GM18520 (cell line): ENCODE measurements at regions not wholly inside any gene's neighbourhood (a gene's known extent, or its start where the extent isn't known, plus 50 kb on each side); places are given as distances from the start of the nearest gene placed in this dataset.

Experiments
- ATAC-seq: cut with Tn5 transposase; IDR thresholded peaks from one replicate; pipeline ENCODE4 v1.9.1; 2021; ENCODE audit not compliant: unreplicated experiment

DNA sequence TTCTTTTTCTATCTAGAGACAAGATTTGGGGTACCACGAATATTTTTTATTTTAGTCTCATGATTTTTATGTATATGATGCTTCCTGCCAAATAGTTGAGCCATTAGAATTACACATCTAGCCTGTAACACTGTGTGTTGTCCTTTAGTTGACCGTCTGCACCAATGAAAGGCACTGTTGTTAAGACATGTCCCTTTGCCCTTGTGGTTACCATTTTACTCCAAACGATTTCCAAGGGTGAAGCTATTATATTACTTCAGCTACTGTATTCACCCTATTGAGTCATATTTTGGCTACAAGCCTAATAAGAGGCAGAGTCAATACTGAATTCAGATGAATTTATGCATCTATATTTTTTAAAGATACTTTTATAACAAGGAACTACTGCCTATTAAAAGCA, 207.6 kb downstream of the CETN3 start:
- ATAC-seq, result no peak

DNA sequence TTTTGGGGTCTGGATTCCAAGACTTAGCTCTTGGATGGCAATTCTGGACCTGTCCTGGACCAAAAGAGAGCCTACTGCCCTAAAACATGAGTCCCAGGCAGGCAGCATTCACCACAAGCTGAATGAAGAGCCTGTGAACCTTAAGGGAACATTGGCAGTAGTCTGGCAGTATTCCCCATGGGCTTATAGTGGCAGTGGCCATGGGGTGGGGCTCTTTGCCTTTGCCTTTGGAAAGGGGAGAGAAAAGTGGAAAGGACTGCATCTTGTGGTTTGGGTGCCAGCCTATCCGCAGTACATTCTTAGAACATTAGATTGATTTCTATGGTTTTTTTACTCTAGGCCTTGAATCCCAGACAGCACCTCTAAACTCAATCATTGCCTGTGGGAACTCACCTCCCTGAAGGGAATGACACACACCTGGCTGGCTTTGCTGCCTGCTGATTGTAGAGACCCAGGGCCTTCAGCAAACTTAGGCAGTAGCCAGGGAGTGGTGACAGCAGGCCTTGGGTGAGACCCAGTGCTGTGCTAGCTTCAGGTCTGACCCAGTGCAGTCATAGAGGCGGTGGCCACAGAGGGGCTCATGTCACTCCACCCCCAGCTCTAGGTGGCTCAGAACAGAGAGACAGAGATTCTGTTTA, 216.3 kb downstream of the CETN3 start:
- ATAC-seq, result no peak

DNA sequence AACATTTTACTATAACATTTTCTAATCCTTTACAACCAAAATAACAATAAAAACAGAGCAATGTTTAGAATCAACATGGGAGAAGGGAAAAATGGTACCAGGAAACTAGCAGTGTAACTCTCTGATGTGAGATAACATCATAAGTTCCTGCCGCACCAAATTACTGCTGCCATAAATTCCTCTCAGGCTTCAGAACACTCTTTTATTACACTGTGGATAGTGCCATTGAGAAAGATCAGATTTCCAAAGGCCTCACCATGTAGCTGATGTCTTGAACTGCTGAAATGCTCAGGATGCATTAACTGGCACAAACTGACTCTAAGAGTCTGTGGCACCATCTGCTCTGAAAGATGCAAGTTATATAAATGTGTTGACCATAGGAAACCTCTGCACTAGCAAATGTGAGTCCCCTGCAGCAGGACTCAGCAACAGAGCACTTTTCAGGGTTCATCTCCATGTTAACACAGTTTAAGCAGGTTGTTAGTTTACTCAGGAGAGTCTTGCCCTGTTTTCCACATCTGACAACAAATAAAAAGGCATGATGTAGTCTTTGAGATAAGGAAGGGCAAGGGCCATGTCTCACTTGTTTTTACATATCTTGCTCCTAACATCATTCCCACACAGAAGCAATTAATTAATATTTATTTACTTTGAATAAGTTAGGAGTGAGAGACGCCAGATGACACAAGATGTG, 218.1 kb downstream of the CETN3 start:
- no peak for ATAC-seq

DNA sequence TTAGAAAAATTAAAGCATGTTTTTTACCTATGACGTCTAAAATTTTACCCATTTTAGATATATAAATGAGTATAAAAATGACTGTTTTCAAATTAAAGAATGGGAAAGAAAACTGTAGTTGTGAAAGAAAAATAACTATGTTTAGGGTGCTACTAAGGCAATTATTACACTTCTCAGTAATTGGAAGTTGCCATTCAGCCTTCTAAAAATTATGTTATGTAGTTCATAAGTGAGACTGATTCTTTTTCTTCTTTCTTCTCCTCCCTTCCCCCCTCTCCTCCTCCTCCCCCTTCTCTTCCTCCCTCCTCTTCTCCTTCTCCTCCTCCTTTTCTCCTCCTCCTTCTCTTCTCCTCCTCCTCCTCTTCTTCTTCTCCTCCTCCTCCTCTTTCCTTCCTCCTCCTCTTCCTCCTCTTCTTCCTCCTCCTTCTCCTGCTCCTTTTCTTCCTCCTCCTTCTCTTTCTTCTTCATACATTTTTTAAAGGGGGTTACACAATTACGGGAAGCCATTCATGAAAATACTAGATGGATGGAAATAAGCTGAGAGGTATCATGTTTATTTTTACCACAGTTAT, 223.6 kb downstream of the CETN3 start:
- ATAC-seq, result no peak

DNA sequence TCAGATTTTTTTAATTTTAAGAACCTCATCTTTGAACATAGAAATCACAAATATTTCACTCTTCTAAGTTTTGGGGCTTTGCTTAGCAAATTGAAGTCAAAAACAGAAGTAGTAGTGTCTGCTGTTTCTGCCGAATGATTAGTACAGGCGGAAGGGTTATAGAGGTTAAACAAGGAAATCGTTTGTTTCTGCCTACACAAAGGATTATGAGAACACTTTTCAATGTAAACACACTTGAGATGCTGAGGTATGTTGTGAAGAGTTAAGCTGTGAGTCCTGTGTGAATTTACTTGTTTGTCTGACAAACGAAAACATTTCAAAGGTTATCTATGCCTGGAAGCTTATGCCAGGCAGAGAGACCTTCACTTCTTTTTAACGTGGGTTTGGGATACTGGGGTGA, 224.8 kb downstream of the CETN3 start:
- no peak for ATAC-seq

DNA sequence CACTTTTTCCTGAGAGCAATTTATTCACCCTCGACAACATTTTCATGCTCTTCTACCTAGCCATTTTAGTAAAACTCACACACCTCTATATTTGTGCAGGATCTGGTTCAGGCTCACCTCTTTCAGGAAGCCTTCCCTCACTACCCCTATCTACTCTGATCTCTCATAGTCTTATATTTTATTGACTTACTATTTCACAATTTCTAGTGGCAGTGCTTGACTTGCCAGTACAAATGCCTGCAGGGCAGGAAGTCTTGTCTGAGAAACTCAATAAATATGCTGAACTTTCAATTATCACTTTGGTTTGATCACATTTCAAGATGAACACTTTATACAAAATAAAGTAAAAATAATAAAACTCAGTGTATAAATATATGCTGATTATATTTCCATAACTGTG, 226.8 kb downstream of the CETN3 start:
- ATAC-seq, result no peak

DNA sequence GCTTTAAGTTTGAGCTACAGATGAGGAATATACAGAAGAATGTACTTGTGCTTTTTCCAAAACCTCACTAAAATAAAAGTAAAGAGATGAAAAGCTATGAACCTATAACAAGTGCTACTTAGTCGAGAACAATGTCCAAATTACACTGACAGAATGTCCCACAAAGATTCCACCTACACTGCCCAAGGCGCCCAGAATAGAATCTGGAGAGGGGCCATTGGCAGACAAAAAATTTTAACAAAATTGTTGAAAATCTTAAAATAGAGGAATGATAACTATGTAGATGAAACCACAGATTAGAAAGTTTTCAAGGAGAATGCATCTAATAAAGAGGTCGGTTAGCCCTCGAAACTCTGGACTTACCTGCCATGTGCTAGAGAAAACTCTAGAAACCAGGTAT, 235.3 kb downstream of the CETN3 start:
- ATAC-seq, result no peak

DNA sequence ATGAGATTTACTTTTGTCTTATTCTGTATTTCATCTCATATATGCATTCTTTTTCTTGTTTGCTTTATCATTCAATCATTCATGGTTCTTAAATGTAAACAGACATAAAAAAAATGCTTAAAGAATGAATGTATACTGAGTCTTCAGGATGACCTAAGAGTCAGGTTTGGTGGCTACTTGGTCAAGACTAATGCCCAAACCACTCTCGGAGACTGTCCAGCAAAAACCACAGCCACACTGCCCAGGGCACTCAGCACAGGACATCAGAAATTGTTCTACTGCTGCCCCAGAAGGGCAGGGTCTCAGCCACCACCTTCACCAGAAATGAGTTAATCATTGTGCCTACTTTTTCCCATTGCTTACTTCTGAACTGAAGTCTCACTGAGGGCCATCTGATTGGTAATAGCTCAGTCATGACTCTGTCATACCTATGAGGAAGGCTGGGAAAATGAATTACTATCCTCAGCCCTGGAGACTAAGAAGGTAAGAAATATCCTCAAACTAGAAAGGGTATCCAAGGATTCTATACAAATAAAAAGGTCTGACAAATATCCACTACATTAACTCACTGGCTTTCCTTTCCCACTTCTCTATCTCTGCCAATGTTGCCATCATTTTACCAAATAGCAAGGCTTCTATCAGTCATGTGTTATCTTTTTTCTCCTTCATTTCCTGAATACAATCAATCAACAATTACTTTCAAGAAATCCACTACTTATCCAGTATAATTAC, 236.1 kb downstream of the CETN3 start:
- ATAC-seq, result no peak

DNA sequence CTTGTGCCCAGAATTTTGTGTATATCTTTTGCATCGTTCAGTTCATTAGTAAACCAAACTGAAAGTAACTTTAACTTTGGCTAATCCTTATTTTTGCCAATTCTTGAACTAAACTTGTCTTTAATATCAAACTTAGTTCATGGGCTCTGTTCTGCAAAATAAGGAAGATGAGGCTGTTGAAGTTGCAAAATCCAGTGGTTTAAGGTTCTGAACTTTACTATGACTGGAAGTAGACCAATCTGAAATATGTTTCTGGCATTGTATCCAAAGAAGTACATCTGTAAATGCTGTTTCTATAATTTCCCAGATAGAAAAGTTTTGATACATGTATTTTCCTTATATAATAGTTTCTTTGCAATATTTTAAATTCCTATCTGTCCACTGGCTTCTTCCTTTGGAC, 238.1 kb downstream of the CETN3 start:
- ATAC-seq, result no peak

DNA sequence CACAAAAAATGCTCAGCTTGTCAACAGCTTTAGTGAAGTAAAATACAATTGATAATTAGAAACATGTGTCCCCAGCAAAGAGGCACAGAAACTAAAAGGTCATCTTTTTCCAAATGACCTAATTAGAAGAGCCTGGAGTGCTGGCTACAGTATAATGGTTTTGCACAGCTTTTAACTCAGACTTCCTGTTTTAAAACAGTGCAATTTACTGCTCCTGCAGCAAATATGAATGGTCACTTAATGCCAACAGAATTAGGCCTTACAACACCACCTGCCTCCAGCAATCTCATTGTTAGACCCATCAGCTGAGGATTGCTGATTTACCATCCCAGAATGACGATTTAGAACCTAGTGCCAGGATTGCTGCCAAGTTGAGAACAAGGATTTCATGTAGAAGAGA, 239.3 kb downstream of the CETN3 start:
- ATAC-seq, result no peak

DNA sequence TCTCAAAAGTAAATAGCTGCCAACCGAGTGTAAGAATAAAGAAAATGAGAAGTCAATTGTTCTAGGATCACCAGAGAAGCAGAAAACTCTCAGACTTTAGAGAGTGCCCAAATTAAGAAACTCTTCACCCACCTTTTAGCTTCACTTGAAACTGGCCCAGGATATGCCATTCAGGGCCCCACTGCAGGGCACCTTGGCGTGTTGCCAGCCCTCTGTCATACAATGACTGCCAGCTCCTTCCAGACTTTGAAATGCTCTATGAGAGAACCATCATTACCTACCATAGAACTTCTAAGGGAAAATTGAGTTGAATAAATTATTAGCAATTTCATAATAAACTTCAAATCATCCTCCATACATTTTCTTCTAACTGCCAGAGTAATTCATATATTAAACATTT, 240.5 kb downstream of the CETN3 start:
- no peak for ATAC-seq

DNA sequence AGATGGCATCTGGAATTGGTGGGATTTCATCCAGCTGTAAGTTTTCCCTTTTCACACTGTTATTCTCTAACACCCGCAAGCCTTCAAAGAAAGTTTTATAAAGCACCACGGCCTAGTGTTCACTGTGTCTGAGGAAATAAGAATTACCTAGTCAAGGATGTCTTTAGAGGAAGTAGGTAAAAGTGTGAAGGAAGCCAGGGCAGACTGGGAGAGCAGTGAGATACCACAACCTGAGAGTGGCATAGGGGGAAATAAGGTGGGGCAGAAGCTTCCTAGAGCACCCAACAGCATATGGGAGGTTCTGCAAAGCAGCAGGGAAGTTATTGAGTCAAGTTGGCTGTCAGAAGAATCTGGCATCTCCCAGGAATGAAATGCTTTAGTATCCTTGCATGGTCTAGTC, 241.2 kb downstream of the CETN3 start:
- ATAC-seq, result no peak

DNA sequence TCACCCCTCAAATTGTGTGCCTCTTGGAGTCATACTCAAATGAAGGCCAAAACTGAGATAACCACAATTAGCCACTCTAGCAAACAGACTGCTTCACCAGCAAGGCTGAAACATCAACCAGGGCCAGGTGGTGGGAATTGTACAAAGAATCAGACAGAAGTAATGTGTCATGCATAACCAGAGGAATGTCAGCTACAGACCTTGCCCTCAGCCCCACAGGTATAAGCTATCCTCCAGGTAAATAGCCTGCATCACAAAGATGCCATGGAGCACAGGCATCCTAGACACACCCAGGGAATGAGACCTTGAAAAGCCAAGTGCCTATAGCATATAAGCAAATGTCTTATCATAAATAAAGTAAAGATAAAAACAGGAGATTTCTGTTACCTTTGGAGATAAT, 242.7 kb downstream of the CETN3 start:
- no peak for ATAC-seq

DNA sequence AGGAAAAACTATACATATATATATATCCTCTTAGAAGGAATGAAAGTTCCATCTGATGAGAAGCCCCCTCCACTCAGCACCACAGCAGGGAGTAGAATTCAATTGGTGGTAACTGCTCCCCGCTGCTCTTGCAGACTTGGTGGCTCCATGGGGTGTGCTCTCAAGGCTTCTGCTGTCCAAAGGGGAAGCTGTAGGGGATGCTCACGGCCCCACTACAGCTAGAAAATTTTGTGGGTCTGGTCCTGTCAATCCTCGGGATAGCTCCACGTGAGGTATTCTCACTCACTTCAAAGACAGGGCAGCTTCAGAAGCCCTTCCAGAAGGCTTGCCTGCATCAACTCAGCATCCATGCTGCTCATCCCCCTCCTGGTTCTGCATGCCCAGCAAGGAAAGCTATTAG, 247.2 kb downstream of the CETN3 start:
- no peak for ATAC-seq

DNA sequence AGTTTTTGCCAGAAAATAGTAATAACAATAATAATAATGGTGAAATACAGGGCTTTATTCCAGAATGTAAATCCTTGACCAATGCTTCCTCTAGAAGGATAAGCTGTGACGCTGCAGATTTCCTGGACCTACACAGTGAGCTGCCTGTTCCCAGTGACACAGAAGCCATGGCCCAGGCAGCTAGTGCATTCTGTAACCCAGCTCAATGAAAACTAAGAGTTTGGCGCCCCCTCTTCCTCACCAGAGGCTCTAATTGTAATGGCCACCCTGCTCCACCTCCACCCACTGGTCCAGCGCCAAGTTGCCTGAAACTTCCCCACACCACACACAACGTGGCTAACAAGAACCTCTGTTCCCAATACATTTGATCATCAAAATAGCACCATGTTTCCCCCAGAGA, 248.1 kb downstream of the CETN3 start:
- ATAC-seq, result no peak

DNA sequence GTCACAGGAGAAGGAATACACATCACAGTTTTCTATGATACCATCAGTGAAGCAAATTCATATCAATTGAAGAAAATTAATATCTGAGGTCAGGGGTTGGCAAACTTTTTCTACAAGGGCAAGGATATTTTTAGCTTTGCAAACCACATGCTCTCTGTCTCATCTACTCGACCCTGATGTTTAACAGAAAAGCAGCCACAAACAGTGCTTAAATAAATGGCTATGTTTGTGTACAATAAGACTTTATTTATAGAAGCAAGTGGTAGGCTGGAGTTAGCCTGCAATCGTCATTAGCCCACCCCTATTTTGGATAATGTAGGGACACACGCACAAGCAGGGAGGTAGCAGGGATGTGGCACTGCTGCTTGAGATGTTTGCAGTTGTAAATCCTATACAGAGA, 251.4 kb downstream of the CETN3 start:
- no peak for ATAC-seq

DNA sequence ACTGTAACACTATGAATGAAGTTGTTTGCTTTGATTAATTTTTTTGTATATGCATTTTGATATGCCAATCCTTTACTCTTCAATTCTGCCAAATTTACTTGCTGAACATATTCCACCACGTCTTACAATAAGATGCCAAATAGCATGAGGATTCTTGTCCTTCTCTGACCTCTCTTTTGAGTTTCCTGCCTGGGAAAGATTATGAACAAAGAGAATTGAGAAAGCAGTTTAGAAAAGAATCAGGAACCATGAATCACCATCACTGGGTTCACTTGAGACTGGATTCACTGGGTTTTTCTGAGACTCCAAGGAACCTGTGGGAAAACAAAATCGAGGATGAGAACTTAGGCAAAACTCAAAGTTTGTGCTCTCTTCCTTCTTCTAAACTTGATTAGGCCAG, 256.5 kb downstream of the CETN3 start:
- ATAC-seq, result no peak

DNA sequence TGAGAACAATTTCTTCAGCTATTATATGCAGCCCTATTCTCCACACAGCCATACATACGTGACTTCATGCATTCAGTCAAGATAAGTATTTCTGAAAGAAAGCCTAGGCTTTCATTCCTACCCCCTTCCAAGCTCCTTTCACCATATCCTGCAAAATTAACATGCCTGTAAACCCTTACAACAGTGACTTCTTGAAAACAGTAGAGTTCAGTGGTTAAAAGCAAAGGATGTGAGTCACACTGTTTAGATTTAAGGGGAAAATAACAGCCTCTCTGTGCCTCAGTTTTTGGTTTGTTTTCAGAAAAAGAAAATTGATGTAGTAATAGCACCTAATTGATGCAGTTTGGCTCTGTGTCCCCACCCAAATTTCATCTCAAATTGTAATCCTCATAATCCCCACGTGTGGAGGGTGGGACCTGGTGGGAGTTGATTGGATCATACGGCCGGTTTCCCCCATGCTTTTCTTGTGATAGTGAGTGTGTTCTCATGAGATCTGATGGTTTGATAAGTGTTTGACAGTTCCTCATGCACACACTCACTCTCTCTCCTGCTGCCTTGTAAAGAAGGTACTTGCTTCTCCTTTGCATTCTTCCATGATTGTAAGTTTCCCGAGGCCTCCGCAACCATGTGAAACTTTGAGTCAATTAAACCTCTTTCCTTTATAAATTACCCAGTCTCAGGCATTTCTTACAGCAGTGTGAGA, 264.8 kb downstream of the CETN3 start:
- ATAC-seq, result no peak

DNA sequence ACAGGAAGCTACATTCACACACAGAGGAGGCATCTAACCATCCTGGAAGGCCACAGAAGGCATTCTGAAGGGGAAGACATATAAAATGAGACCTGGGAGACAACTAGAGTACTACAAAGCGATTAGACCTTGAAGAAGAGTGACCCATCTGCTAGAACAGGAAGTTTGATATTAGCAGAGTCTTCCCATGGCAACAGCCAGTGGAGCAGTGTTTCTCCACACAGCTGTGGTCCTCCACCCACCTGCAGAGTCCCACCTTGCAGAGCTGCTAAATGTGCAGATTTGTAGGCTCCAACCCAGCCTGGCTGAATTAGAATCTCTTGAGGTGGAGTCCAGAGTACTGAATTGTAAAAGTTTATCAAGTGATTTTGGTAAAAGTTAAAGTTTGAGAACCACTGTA, 267.0 kb downstream of the CETN3 start:
- no peak for ATAC-seq

DNA sequence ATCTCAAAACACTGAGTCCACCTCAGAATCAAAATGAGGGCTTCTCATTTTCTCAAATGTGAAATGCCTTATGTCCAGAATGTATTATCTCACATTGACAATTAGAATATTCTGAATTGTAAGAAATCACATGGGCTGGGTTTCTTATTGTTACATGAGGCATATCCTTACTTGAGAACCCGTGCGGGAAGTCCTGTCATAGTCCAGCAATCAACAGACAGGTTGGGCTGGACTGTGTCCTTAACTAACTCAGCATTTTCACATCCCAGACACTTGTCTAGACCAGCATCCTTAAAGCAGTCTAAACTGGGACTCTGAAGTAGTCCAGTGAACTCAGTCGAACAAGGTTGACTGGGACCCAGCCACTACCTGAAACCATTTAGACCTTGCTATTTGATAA, 267.6 kb downstream of the CETN3 start:
- ATAC-seq, result no peak

DNA sequence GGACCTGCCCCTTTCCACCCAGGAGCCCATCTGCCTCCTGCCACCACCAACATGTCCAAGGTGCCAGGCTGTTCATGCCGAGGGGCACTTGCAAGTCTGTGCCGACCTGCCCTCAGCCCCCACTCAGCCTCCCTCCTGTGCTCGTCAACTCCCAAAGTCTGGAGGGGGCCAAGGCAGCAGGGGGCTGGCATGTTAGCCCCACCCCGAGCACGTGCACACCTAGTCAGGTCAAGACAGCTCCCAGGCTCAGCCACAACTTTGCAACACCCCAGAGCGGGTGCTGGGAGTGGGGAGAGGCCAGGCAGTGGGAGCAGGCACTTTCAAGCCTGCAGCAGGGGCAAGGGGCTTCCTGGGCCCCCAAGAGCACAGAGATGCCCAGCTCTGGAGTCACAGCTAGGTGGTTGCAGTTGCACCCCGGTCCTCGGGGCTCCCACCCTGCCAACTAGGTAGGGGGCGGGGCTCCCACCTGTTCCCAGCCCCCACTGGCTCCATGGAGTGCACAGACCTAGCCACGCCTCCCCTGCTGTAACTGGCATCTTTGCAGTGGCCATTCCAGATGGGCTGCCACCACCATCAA, 272.5 kb downstream of the CETN3 start:
- ATAC-seq, result no peak
